ENCODE measurements at regions not wholly inside any gene's neighbourhood (a gene's known extent, or its start where the extent isn't known, plus 50 kb on each side); places are given as distances from the start of the nearest gene placed in this dataset.

GRCh38 chr19:28828276-28828870 is 384.6 kb downstream of the UQCRFS1 start:
- TF ChIP-seq CTCF (conservative IDR thresholded peaks at IDR 0.05; ENCODE audit: low read length) (no peak), EZH2phosphoT487 (IDR thresholded peaks at IDR 0.05; ENCODE audit: borderline replicate concordance) (no peak)

Measured in Loucy (cell line).